HCT116 (cell line): ENCODE measurements at regions not wholly inside any gene's neighbourhood (a gene's known extent, or its start where the extent isn't known, plus 50 kb on each side); places are given as distances from the start of the nearest gene placed in this dataset.

ENCODE experiments used
- ATAC-seq: fragments of 200-7000 bp; cut with Tn5 transposase; 2 replicates; pipeline ENCODE4 v1.9.1; 2020; ENCODE audit warnings: mild to moderate bottlenecking, moderate library complexity
- BruUV-seq: library from RNA; stranded (reverse); fragments of 400-500 nt; replicated peaks from 2 replicates; lab custom pipeline; 2021; lab: Mats Ljungman, UMichigan
- CTCF ChIA-PET: fragments of 300-600 bp; sonication (Branson Sonifier 250); formaldehyde crosslinking; loops from one replicate; lab custom pipeline; 2021; ENCODE audit warnings: antibody characterized with exemption; lab: Charles Lee
- POLR2A ChIA-PET: fragments of 300-600, 350-600 bp; sonication (Branson Sonifier 250); formaldehyde crosslinking; loops from one replicate; lab custom pipeline; 2021; ENCODE audit warnings: antibody characterized with exemption; lab: Charles Lee
- RAD21 ChIA-PET, 2 experiments: fragments of 300-600 bp; sonication (Branson Sonifier 250); formaldehyde crosslinking; loops; one replicate each; lab custom pipeline; 2023; ENCODE audit warnings: low total read pairs in 2 of 2; ENCODE audit not compliant: uncharacterized antibody in 2 of 2, unreplicated experiment in 2 of 2, low non-redundant PET in 1 of 2; lab: Charles Lee
- DNase-seq: peaks from one replicate; pipeline ENCODE4 v3.0.0-alpha.2; 2010; ENCODE audit warnings: low read depth, low spot score
- H2AFZ ChIP-seq: fragments of 200-600 bp; shearing (Covaris generic), sonication (generic); 2 replicates; pipeline ENCODE4 v1.6.1; 2017; ENCODE audit warnings: low read depth, mixed run types, mixed read lengths, antibody characterized with exemption, low read length; ENCODE audit not compliant: poor library complexity, severe bottlenecking
- H3K27ac ChIP-seq: 2 replicates; pipeline ENCODE4 v1.5.1; 2012; ENCODE audit warnings: low read depth, low read length
- H3K27me3 ChIP-seq: fragments of 200-600 bp; sonication (generic); 2 replicates; pipeline ENCODE4 v1.6.1; 2016; ENCODE audit warnings: mixed run types, low read length, mixed read lengths; ENCODE audit not compliant: insufficient read depth
- H3K36me3 ChIP-seq, 2 experiments: fragments of 200-500 bp in 1 of 2; fragments of 200-600 bp in 1 of 2; sonication (Bioruptor generic) in 1 of 2; sonication (generic) in 1 of 2; 2 replicates each; pipeline versions ENCODE4 v1.5.1 to v1.6.1; 2014 to 2016; ENCODE audit warnings: low read length in 2 of 2, inconsistent platforms in 1 of 2, mixed read lengths in 1 of 2, mixed run types in 1 of 2; ENCODE audit not compliant: insufficient read depth in 2 of 2, control insufficient read depth in 1 of 2
- H3K4me1 ChIP-seq, 2 experiments: fragments of 200-600 bp in 1 of 2; sonication (generic) in 1 of 2; 2 replicates each; pipeline versions ENCODE4 v1.5.1 to v1.6.1; 2012 to 2017; ENCODE audit warnings: low read length in 2 of 2, inconsistent platforms in 1 of 2, mild to moderate bottlenecking in 1 of 2, mixed read lengths in 1 of 2, mixed run types in 1 of 2, moderate library complexity in 1 of 2; ENCODE audit not compliant: insufficient read depth in 2 of 2, control insufficient read depth in 1 of 2
- H3K4me2 ChIP-seq: fragments of 200-600 bp; sonication (generic); 2 replicates; pipeline ENCODE4 v1.6.1; 2017; ENCODE audit warnings: mixed run types, low read length, mixed read lengths
- H3K4me3 ChIP-seq, 2 experiments: fragments of 200-600 bp in 1 of 2; sonication (generic) in 1 of 2; replicated peaks in 1 of 2; 2 replicates each; pipeline ENCODE4 v1.5.1; 2011 to 2016; ENCODE audit warnings: low read length in 2 of 2, control low read depth in 1 of 2, low read depth in 1 of 2, mild to moderate bottlenecking in 1 of 2, mixed read lengths in 1 of 2, mixed run types in 1 of 2
- H3K79me2 ChIP-seq: fragments of 200-600 bp; sonication (generic); 2 replicates; pipeline ENCODE4 v1.6.1; 2017; ENCODE audit warnings: mild to moderate bottlenecking, mixed run types, low read length, moderate library complexity, mixed read lengths; ENCODE audit not compliant: insufficient read depth
- H3K9ac ChIP-seq: fragments of 200-600 bp; sonication (generic); 2 replicates; pipeline ENCODE4 v1.6.1; 2016; ENCODE audit warnings: low read length, mixed read lengths
- H3K9me2 ChIP-seq: fragments of 200-600 bp; sonication (generic), shearing (Covaris generic); 2 replicates; pipeline ENCODE4 v1.6.1; 2017; ENCODE audit warnings: mixed run types, mild to moderate bottlenecking, moderate library complexity; ENCODE audit not compliant: insufficient read depth
- H3K9me3 ChIP-seq, 2 experiments: fragments of 200-500 bp in 1 of 2; fragments of 200-600 bp in 1 of 2; sonication (Bioruptor generic) in 1 of 2; sonication (generic) in 1 of 2; 2 replicates each; pipeline ENCODE4 v1.6.1; 2014 to 2017; ENCODE audit warnings: low read length in 2 of 2, mixed read lengths in 2 of 2, inconsistent platforms in 1 of 2, low read depth in 1 of 2, mild to moderate bottlenecking in 1 of 2, mixed run types in 1 of 2, moderate library complexity in 1 of 2; ENCODE audit not compliant: control insufficient read depth in 1 of 2, insufficient read depth in 1 of 2
- H4K20me1 ChIP-seq: fragments of 200-600 bp; sonication (generic), shearing (Covaris generic); 2 replicates; pipeline ENCODE4 v1.6.1; 2017; ENCODE audit warnings: mixed run types, mild to moderate bottlenecking, moderate library complexity; ENCODE audit not compliant: insufficient read depth
- CBX3 ChIP-seq: IDR thresholded peaks from 2 replicates; pipeline ENCODE4 v1.6.1; 2012; ENCODE audit warnings: low read depth
- RAD21 ChIP-seq: IDR thresholded peaks from 2 replicates; pipeline ENCODE4 v1.6.1; 2012; ENCODE audit warnings: low read depth, mild to moderate bottlenecking
- SP1 ChIP-seq: IDR thresholded peaks from 2 replicates; pipeline ENCODE4 v1.6.1; 2012; ENCODE audit warnings: low read depth
- intact Hi-C: fragments of 100-400 bp; cut with micrococcal nuclease; formaldehyde crosslinking; loops from 2 replicates; pipeline ENCODE4 v1.10.0; 2022

GRCh38 chr1:105359457-105359856 is 1609.8 kb downstream of the AMY1C start:
- POLR2A ChIA-PET = no interaction called here
- no peaks in the 10 kb centered on the region for H3K27me3 ChIP-seq
- ATAC-seq = no peak

GRCh38 chr1:105362438-105362837 is 1612.7 kb downstream of the AMY1C start:
- H3K36me3 ChIP-seq = no peaks in the 10 kb centered on the region
- RAD21 ChIA-PET = no interaction called here
- H3K79me2 ChIP-seq = no peaks in the 10 kb centered on the region
- DNase-seq = no peak
- TF ChIP-seq CBX3 = no peak
- no peak for TF ChIP-seq SP1
- TF ChIP-seq, all 23 proteins: peak for 0
- H2AFZ ChIP-seq = no peak overlapping the region
- no peaks in the 10 kb centered on the region for H3K4me1 ChIP-seq
- intact Hi-C loops = no loop called here
- H3K4me2 ChIP-seq = no peak overlapping the region
- H3K9me3 ChIP-seq = peaks cover 9 to 13% of the 10 kb centered on the region in 2 experiments
- ChIA-PET POLR2A (no interaction called here), CTCF (no interaction called here)
- no peak overlapping the region for H3K27ac ChIP-seq
- H3K4me3 ChIP-seq = no peak overlapping the region
- no TSS peak for BruUV-seq
- no peaks in the 10 kb centered on the region for H3K9me2 ChIP-seq
- no peaks in the 10 kb centered on the region for H4K20me1 ChIP-seq
- ATAC-seq = no peak
- H3K27me3 ChIP-seq = no peaks in the 10 kb centered on the region
- H3K9ac ChIP-seq = no peak overlapping the region

More at GRCh38 chr1:105359457-105359856, 1609.8 kb downstream of the AMY1C start:
- Histone ChIP-seq H3K36me3 (no peaks in the 10 kb centered on the region), H3K9me2 (no peaks in the 10 kb centered on the region), H3K9ac (no peak overlapping the region), H3K4me1 (no peaks in the 10 kb centered on the region), H3K27ac (no peak overlapping the region), H3K4me2 (no peak overlapping the region), H2AFZ (no peak overlapping the region), H4K20me1 (no peaks in the 10 kb centered on the region), H3K4me3 (no peak overlapping the region), H3K9me3 (peaks cover 4 to 14% of the 10 kb centered on the region in 2 experiments; a peak in 3 of 4 replicates), H3K79me2 (no peaks in the 10 kb centered on the region)
- no TSS peak for BruUV-seq
- DNase-seq = no peak
- no peak for TF ChIP-seq SP1
- CTCF ChIA-PET = no interaction called here
- RAD21 ChIA-PET = no interaction called here
- intact Hi-C loops = no loop called here

- DNase-seq (no peak), ATAC-seq (no peak)
- BruUV-seq = no TSS peak
- Histone ChIP-seq H3K9me3 (peaks cover 5 to 7% of the 10 kb centered on the region in 2 experiments; a peak in 3 of 4 replicates), H3K27me3 (no peaks in the 10 kb centered on the region), H4K20me1 (no peaks in the 10 kb centered on the region), H3K79me2 (no peaks in the 10 kb centered on the region), H3K9ac (no peak overlapping the region), H3K36me3 (no peaks in the 10 kb centered on the region), H3K9me2 (no peaks in the 10 kb centered on the region), H3K4me2 (no peak overlapping the region), H3K4me1 (no peaks in the 10 kb centered on the region), H2AFZ (no peak overlapping the region), H3K27ac (no peak overlapping the region), H3K4me3 (no peak overlapping the region)
- intact Hi-C loops = no loop called here
- RAD21 ChIA-PET = no interaction called here
- no peak for TF ChIP-seq RAD21
- POLR2A ChIA-PET = no interaction called here
- CTCF ChIA-PET = no interaction called here
Observed at GRCh38 chr1:105368446-105368845, 1618.7 kb downstream of the AMY1C start.
